Caco-2 (cell line): ENCODE measurements at regions not wholly inside any gene's neighbourhood (a gene's known extent, or its start where the extent isn't known, plus 50 kb on each side); places are given as distances from the start of the nearest gene placed in this dataset.
"Not testable (repeated sequence)": the region's sequence is repeated elsewhere in the genome, so short reads cannot be mapped to it uniquely, and the experiment has no call there.

ENCODE experiments used
- BruUV-seq: library from RNA; stranded (reverse); fragments of 400-500 nt; replicated peaks from 2 replicates; lab custom pipeline; 2021; lab: Mats Ljungman, UMichigan
- CTCF ChIA-PET: fragments of 300-600 bp; sonication (Branson Sonifier 250); formaldehyde crosslinking; loops from one replicate; lab custom pipeline; 2022; ENCODE audit warnings: antibody characterized with exemption; lab: Charles Lee
- POLR2A ChIA-PET: fragments of 300-600 bp; sonication (Branson Sonifier 250); formaldehyde crosslinking; loops from one replicate; lab custom pipeline; 2022; ENCODE audit warnings: antibody characterized with exemption; lab: Charles Lee
- DNase-seq, 2 experiments: peaks; one replicate each; pipeline versions ENCODE4 v3.0.0 to v3.0.0-alpha.2; 2020 to 2022
- H3K27me3 ChIP-seq: replicated peaks from 2 replicates; pipeline ENCODE4 v1.6.0; 2011; ENCODE audit warnings: low read length; ENCODE audit not compliant: control insufficient read depth, insufficient read depth
- H3K36me3 ChIP-seq: 2 replicates; pipeline ENCODE4 v1.5.1; 2011; ENCODE audit warnings: low read length; ENCODE audit not compliant: control insufficient read depth, insufficient read depth
- H3K4me1 ChIP-seq: fragments of 250-450 bp; sonication (Bioruptor Pico); 2 replicates; pipeline ENCODE4 v1.5.1; 2020; ENCODE audit warnings: mild to moderate bottlenecking
- H3K4me3 ChIP-seq: 2 replicates; pipeline ENCODE4 v1.5.1; 2011; ENCODE audit warnings: low read depth, mild to moderate bottlenecking, control low read depth, low read length
- H3K9me3 ChIP-seq: fragments of 250-450 bp; sonication (Bioruptor Pico); 2 replicates; pipeline ENCODE4 v1.5.1; 2020; ENCODE audit warnings: mild to moderate bottlenecking, moderate library complexity
- H3K27ac Mint-ChIP-seq: one replicate; pipeline ENCODE4 v1.8.0; 2022; ENCODE audit warnings: mixed read lengths; ENCODE audit not compliant: unreplicated experiment
- H3K27me3 Mint-ChIP-seq: one replicate; pipeline ENCODE4 v1.8.0; 2022; ENCODE audit warnings: mixed read lengths; ENCODE audit not compliant: insufficient read depth, unreplicated experiment
- H3K36me3 Mint-ChIP-seq: one replicate; pipeline ENCODE4 v1.8.0; 2022; ENCODE audit warnings: mild to moderate bottlenecking, mixed read lengths; ENCODE audit not compliant: insufficient read depth, unreplicated experiment
- H3K4me1 Mint-ChIP-seq: one replicate; pipeline ENCODE4 v1.8.0; 2022; ENCODE audit warnings: low read depth, mixed read lengths; ENCODE audit not compliant: unreplicated experiment
- H3K4me3 Mint-ChIP-seq: one replicate; pipeline ENCODE4 v1.8.0; 2022; ENCODE audit warnings: mild to moderate bottlenecking, moderate library complexity, mixed read lengths; ENCODE audit not compliant: unreplicated experiment
- H3K9me3 Mint-ChIP-seq: one replicate; pipeline ENCODE4 v1.8.0; 2022; ENCODE audit warnings: mixed read lengths; ENCODE audit not compliant: unreplicated experiment
- intact Hi-C: fragments of 100-400 bp; cut with micrococcal nuclease; formaldehyde crosslinking; loops from one replicate; pipeline ENCODE4 v1.10.0; 2022; ENCODE audit not compliant: unreplicated experiment
- TF ChIP-seq, protein P1 (sequence below), 2 experiments: fragments of 200-600 bp in 1 of 2; IDR thresholded peaks; 1 replicate in 1 of 2; 2 replicates in 1 of 2; pipeline versions ENCODE4 v1.5.1 to v1.8.0; 2011 to 2022; ENCODE audit warnings: antibody characterized with exemption in 1 of 2, control low read depth in 1 of 2, inconsistent platforms in 1 of 2, low read depth in 1 of 2, low read length in 1 of 2, mild to moderate bottlenecking in 1 of 2, moderate library complexity in 1 of 2; ENCODE audit not compliant: insufficient read depth in 1 of 2, severe bottlenecking in 1 of 2, unreplicated experiment in 1 of 2

DNA sequence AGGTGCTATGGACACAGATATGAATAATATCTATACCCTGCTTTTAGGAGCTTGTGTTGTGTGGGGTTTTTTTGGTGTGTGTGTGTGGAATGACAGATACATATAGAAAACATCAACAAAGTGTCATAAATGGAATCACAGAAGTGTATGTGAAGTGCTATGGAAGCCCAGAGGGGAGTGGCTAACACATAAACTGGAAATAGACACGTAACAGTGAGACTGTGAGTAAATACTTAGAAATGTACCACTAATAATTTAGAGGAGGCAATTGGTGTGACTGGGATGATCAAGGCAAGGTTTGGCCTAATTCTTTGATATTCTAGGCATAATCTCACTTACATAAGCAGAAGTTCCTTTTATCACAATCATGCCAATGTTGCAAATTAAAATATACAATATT is 169.3 kb upstream of the TENM4 start:
- intact Hi-C loops: no loop called here
- Histone ChIP-seq H3K36me3 (no peaks in the 10 kb centered on the region), H3K27me3 (no peaks in the 10 kb centered on the region), H3K9me3 (no peaks in the 10 kb centered on the region), H3K4me1 (no peaks in the 10 kb centered on the region), H3K4me3 (no peak overlapping the region)
- Mint-ChIP-seq H3K4me1 (no peaks in the 10 kb centered on the region), H3K9me3 (no peaks in the 10 kb centered on the region), H3K36me3 (no peaks in the 10 kb centered on the region), H3K4me3 (no peak overlapping the region), H3K27ac (no peak overlapping the region), H3K27me3 (peaks cover 3% of the 10 kb centered on the region)
- no TSS peak for BruUV-seq
- TF ChIP-seq, protein P1, sequence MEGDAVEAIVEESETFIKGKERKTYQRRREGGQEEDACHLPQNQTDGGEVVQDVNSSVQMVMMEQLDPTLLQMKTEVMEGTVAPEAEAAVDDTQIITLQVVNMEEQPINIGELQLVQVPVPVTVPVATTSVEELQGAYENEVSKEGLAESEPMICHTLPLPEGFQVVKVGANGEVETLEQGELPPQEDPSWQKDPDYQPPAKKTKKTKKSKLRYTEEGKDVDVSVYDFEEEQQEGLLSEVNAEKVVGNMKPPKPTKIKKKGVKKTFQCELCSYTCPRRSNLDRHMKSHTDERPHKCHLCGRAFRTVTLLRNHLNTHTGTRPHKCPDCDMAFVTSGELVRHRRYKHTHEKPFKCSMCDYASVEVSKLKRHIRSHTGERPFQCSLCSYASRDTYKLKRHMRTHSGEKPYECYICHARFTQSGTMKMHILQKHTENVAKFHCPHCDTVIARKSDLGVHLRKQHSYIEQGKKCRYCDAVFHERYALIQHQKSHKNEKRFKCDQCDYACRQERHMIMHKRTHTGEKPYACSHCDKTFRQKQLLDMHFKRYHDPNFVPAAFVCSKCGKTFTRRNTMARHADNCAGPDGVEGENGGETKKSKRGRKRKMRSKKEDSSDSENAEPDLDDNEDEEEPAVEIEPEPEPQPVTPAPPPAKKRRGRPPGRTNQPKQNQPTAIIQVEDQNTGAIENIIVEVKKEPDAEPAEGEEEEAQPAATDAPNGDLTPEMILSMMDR (IDR thresholded peaks at IDR 0.05; ENCODE audit: insufficient read depth in 1 of 2, low read depth in 1 of 2, low read length in 1 of 2, severe bottlenecking in 1 of 2, unreplicated experiment in 1 of 2): no peak
- no peak for DNase-seq
- CTCF ChIA-PET: no interaction called here
- POLR2A ChIA-PET: interaction anchor here (0.6 kb wide), 1 partner anchor 88 kb away, joined by 3 read pairs; no protein-coding TSS in a partner anchor

GRCh38 chr11:79609511-79609910 is 168.7 kb upstream of the TENM4 start:
- Mint-ChIP-seq H3K4me3 (no peak overlapping the region), H3K4me1 (no peaks in the 10 kb centered on the region), H3K9me3 (no peaks in the 10 kb centered on the region), H3K36me3 (no peaks in the 10 kb centered on the region), H3K27ac (no peak overlapping the region), H3K27me3 (peaks cover 3% of the 10 kb centered on the region)
- POLR2A ChIA-PET: no interaction called here
- Histone ChIP-seq H3K4me3 (no peak overlapping the region), H3K9me3 (no peaks in the 10 kb centered on the region), H3K4me1 (no peaks in the 10 kb centered on the region), H3K36me3 (no peaks in the 10 kb centered on the region), H3K27me3 (no peaks in the 10 kb centered on the region)
- intact Hi-C loops: no loop called here
- TF ChIP-seq, protein P1 (IDR thresholded peaks at IDR 0.05; ENCODE audit: insufficient read depth in 1 of 2, low read depth in 1 of 2, low read length in 1 of 2, severe bottlenecking in 1 of 2, unreplicated experiment in 1 of 2): no peak
- CTCF ChIA-PET: no interaction called here
- DNase-seq: no peak
- no TSS peak for BruUV-seq

DNA sequence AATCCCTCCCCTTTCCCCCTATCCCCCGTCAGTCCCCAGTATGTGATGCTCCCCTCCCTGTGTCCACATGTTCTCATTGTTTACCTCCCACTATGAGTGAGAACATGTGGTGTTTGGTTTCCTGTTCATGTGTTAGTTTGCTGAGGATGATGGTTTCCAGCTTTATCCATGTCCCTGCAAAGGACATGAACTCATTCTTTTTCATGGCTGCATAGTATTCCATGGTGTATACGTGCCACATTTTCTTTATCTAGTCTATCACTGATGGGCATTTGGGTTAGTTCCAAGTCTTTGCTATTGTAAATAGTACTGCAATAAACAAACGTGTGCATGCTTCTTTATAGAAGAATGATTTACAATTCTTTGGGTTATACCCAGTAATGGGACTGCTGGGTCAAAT is 165.6 kb upstream of the TENM4 start:
- intact Hi-C loops, H3K4me3 Mint-ChIP-seq, H3K4me3 ChIP-seq, H3K4me1 ChIP-seq, H3K36me3 Mint-ChIP-seq, H3K4me1 Mint-ChIP-seq, CTCF ChIA-PET, H3K9me3 ChIP-seq, DNase-seq, H3K9me3 Mint-ChIP-seq, H3K27ac Mint-ChIP-seq, H3K27me3 ChIP-seq, BruUV-seq, POLR2A ChIA-PET, H3K27me3 Mint-ChIP-seq, H3K36me3 ChIP-seq: not testable (repeated sequence)

- POLR2A ChIA-PET: no interaction called here
- H3K36me3 Mint-ChIP-seq: no peaks in the 10 kb centered on the region
- CTCF ChIA-PET: no interaction called here
- intact Hi-C loops: no loop called here
- Histone ChIP-seq H3K36me3 (no peaks in the 10 kb centered on the region), H3K9me3 (no peaks in the 10 kb centered on the region), H3K4me1 (no peaks in the 10 kb centered on the region), H3K27me3 (no peaks in the 10 kb centered on the region), H3K4me3 (no peak overlapping the region)
- TF ChIP-seq, protein P1 (IDR thresholded peaks at IDR 0.05; ENCODE audit: insufficient read depth in 1 of 2, low read depth in 1 of 2, low read length in 1 of 2, severe bottlenecking in 1 of 2, unreplicated experiment in 1 of 2): no peak
- no peak overlapping the region for H3K4me3 Mint-ChIP-seq
- H3K4me1 Mint-ChIP-seq: no peaks in the 10 kb centered on the region
- no TSS peak for BruUV-seq
- H3K27ac Mint-ChIP-seq: no peak overlapping the region
- no peaks in the 10 kb centered on the region for H3K9me3 Mint-ChIP-seq
- DNase-seq: no peak
- peaks cover 5% of the 10 kb centered on the region for H3K27me3 Mint-ChIP-seq
Observed at GRCh38 chr11:79600711-79601110, 159.9 kb upstream of the TENM4 start.
